Activated T-cell treated with anti-CD3 and anti-CD28 coated beads, Interleukin-2, amount 50 U/mL, for 1 hour (primary cell): ENCODE measurements at regions not wholly inside any gene's neighbourhood (a gene's known extent, or its start where the extent isn't known, plus 50 kb on each side); places are given as distances from the start of the nearest gene placed in this dataset.
"Not testable (repeated sequence)": the region's sequence is repeated elsewhere in the genome, so short reads cannot be mapped to it uniquely, and the experiment has no call there.

Experiments
- DNase-seq: peaks from one replicate; pipeline ENCODE4 v3.0.0-alpha.2; 2020

- DNase-seq: no peak
Observed at GRCh38 chr12:97616946-97617345, 154.3 kb downstream of the RMST start.

GRCh38 chr12:97628962-97629361 is 166.4 kb downstream of the RMST start:
- no peak for DNase-seq

GRCh38 chr12:97629382-97629781 is 166.8 kb downstream of the RMST start:
- DNase-seq: no peak

GRCh38 chr12:97630356-97630755 is 167.8 kb downstream of the RMST start:
- DNase-seq: no peak

GRCh38 chr12:97630875-97631274 is 168.3 kb downstream of the RMST start:
- DNase-seq: no peak

- DNase-seq: no peak
Observed at GRCh38 chr12:97637770-97638169, 175.2 kb downstream of the RMST start.

- DNase-seq: no peak
Observed at GRCh38 chr12:97638739-97639138, 176.1 kb downstream of the RMST start.

GRCh38 chr12:97639702-97640101 is 177.1 kb downstream of the RMST start:
- DNase-seq: no peak

GRCh38 chr12:97640826-97641225 is 178.2 kb downstream of the RMST start:
- DNase-seq: no peak

GRCh38 chr12:97642911-97643310 is 180.3 kb downstream of the RMST start:
- no peak for DNase-seq

- DNase-seq: no peak
Observed at GRCh38 chr12:97643924-97644323, 181.3 kb downstream of the RMST start.

- no peak for DNase-seq
Observed at GRCh38 chr12:97645726-97646125, 183.1 kb downstream of the RMST start.

GRCh38 chr12:97647142-97647541 is 184.5 kb downstream of the RMST start:
- no peak for DNase-seq

- no peak for DNase-seq
Observed at GRCh38 chr12:97650242-97650641, 187.6 kb downstream of the RMST start.

- DNase-seq: not testable (repeated sequence)
Observed at GRCh38 chr12:97656548-97656947, 193.9 kb downstream of the RMST start.

GRCh38 chr12:97659117-97659880 is 196.7 kb downstream of the RMST start:
- no peak for DNase-seq

- DNase-seq: no peak
Observed at GRCh38 chr12:97666263-97666662, 203.7 kb downstream of the RMST start.

GRCh38 chr12:97672870-97673269 is 210.3 kb downstream of the RMST start:
- no peak for DNase-seq

- no peak for DNase-seq
Observed at GRCh38 chr12:97680751-97681150, 218.1 kb downstream of the RMST start.

GRCh38 chr12:97681612-97682504 is 219.3 kb downstream of the RMST start:
- DNase-seq: no peak

- no peak for DNase-seq
Observed at GRCh38 chr12:97685360-97685759, 222.8 kb downstream of the RMST start.

- DNase-seq: no peak
Observed at GRCh38 chr12:97701901-97702300, 239.3 kb downstream of the RMST start.

- DNase-seq: no peak
Observed at GRCh38 chr12:97711392-97711791, 248.8 kb downstream of the RMST start.

- no peak for DNase-seq
Observed at GRCh38 chr12:97713270-97713669, 250.7 kb downstream of the RMST start.
